SK-N-SH treated with all-trans-retinoic acid at 6 μM for 48 hours (cell line): ENCODE measurements at regions not wholly inside any gene's neighbourhood (a gene's known extent, or its start where the extent isn't known, plus 50 kb on each side); places are given as distances from the start of the nearest gene placed in this dataset.

Experiments used
- ARNTL ChIP-seq: fragments of 450-650 bp; formaldehyde crosslinking; IDR thresholded peaks from 2 replicates; pipeline ENCODE4 v1.5.0; 2020; ENCODE audit warnings: low read depth, mild to moderate bottlenecking, moderate library complexity, borderline replicate concordance
- ISL1 ChIP-seq: fragments of 250-450 bp; sonication (Bioruptor Pico); IDR thresholded peaks from 2 replicates; pipeline ENCODE4 v2.1.2; 2022; ENCODE audit warnings: mild to moderate bottlenecking, moderate library complexity
- RARB ChIP-seq: fragments of 250-450 bp; sonication (Bioruptor Pico); IDR thresholded peaks from 2 replicates; pipeline ENCODE4 v1.8.0; 2021; ENCODE audit warnings: mild to moderate bottlenecking, moderate library complexity

GRCh38 chr6:139853302-139853992, 479.0 kb upstream of the CITED2 start:
- no peak for TF ChIP-seq ISL1 (CRISPR knock-in tag)
- TF ChIP-seq ARNTL (CRISPR knock-in tag), result no peak
- TF ChIP-seq RARB (CRISPR knock-in tag), result no peak
